ENCODE measurements at regions not wholly inside any gene's neighbourhood (a gene's known extent, or its start where the extent isn't known, plus 50 kb on each side); places are given as distances from the start of the nearest gene placed in this dataset.
A peak's percentile ranks its signal among the peaks of the same experiment; 100 is the strongest.

GRCh38 chr9:1254071-1254470 lies 203.9 kb downstream of the DMRT2 start:
- H3K9me3 ChIP-seq: no peaks in the 10 kb centered on the region
- FAIRE-seq: no peak
- no peaks in the 10 kb centered on the region for H3K36me3 ChIP-seq
- no peaks in the 10 kb centered on the region for H3K27me3 ChIP-seq
- H3K4me3 ChIP-seq: no peak overlapping the region
- WGBS, 2 donors: 80 to 83% methylated on average over 5 of the region's 5 CpGs
- peaks cover 0 to 7% (median 0%) of the 10 kb centered on the region in 3 donors for H3K4me1 ChIP-seq
- ATAC-seq: no peak
- intact Hi-C loops (cut with DNase I): no loop called here
- DNase-seq: no peak
- TF ChIP-seq, protein P1, sequence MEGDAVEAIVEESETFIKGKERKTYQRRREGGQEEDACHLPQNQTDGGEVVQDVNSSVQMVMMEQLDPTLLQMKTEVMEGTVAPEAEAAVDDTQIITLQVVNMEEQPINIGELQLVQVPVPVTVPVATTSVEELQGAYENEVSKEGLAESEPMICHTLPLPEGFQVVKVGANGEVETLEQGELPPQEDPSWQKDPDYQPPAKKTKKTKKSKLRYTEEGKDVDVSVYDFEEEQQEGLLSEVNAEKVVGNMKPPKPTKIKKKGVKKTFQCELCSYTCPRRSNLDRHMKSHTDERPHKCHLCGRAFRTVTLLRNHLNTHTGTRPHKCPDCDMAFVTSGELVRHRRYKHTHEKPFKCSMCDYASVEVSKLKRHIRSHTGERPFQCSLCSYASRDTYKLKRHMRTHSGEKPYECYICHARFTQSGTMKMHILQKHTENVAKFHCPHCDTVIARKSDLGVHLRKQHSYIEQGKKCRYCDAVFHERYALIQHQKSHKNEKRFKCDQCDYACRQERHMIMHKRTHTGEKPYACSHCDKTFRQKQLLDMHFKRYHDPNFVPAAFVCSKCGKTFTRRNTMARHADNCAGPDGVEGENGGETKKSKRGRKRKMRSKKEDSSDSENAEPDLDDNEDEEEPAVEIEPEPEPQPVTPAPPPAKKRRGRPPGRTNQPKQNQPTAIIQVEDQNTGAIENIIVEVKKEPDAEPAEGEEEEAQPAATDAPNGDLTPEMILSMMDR (IDR thresholded peaks at IDR 0.05): no peak
- H3K27ac ChIP-seq: no peak overlapping the region

- intact Hi-C loops (cut with DNase I): no loop called here
- Histone ChIP-seq H3K27me3 (no peaks in the 10 kb centered on the region), H3K36me3 (no peaks in the 10 kb centered on the region), H3K9me3 (no peaks in the 10 kb centered on the region), H3K4me1 (peaks cover 0 to 7% (median 0%) of the 10 kb centered on the region in 3 donors), H3K4me3 (no peak overlapping the region), H3K27ac (no peak overlapping the region)
- DNase-seq (no peak), ATAC-seq (no peak), FAIRE-seq (no peak)
- WGBS, 2 donors: 89 to 91% methylated on average over 6 of the region's 6 CpGs
- TF ChIP-seq, protein P1 (IDR thresholded peaks at IDR 0.05): no peak
These were observed 206.0 kb downstream of the DMRT2 start for GRCh38 chr9:1256178-1256577.

DNA sequence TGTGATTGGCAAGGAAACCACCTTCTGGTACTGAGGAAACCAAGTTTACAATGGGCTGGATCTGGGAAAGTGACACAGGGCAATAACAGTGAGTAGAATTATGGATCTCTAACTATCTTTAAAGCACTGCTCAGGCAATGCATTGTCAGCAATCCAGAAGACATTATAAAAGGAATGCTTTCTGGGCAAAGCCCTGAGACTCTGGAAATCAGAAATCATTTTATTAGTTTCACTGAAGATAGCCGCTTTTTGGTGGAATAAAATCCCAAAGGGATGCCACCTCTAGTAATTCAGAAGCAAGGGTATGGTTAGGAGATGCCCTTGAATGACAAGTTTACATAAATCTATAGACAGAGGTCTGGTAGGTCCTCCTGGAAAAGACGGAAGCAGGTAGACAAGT lies 211.1 kb downstream of the DMRT2 start:
- no peak for DNase-seq
- Histone ChIP-seq H3K9me3 (no peaks in the 10 kb centered on the region), H3K27ac (no peak overlapping the region), H3K4me3 (no peak overlapping the region), H3K36me3 (no peaks in the 10 kb centered on the region), H3K27me3 (no peaks in the 10 kb centered on the region), H3K4me1 (no peaks in the 10 kb centered on the region)
- TF ChIP-seq, protein P1 (IDR thresholded peaks at IDR 0.05): no peak
- FAIRE-seq: no peak
- no peak for ATAC-seq
- intact Hi-C loops (cut with DNase I): no loop called here
- WGBS, 2 donors: 91 to 94% methylated on average over 2 of the region's 2 CpGs

DNA sequence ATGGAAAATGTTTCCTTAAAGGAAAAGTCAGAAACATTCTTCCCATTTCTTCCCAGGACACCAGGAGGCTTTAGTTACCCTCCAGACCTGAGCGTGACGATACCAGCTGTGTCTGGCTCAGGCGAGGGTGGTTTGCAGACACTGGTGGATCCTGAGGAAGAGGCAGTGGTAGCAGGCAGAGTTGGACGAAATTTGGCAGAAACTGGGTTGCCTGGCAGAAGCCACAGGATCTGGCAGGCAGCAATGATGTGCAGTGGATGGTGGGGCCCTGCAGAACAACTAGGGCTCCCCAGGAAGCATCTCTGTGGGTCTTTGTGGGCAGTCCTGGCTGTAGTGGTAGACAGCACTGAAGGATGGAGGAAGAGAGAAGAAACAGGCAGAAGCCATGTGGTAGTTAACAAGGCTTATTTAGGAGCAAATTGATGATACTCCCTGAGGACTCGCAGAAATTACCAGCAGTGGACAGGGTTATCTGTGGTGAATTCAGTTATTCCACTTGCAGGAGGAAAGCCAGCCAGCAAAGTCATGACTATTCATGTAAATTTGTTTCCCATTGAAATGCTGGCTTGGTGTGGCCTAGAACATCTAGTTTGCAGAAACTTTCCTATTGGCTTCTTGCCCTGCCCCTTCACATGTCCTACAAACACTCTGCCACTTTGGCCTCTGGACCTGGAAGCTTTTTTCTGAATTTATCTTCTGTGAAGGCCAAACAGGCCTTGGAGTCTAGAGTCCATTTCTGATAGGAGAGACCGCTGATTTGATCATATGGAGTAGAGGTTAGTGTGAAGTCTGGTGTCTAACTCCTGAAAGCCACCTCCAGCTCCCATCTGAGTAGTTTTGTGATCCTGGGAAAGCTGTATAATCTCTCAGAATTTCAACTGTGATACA lies 212.0 kb downstream of the DMRT2 start:
- TF ChIP-seq, protein P1 (IDR thresholded peaks at IDR 0.05): no peak
- no peaks in the 10 kb centered on the region for H3K4me1 ChIP-seq
- no peak overlapping the region for H3K27ac ChIP-seq
- WGBS, 2 donors: 71 to 78% methylated on average over 6 of the region's 6 CpGs
- no peaks in the 10 kb centered on the region for H3K27me3 ChIP-seq
- no peak for DNase-seq
- no peaks in the 10 kb centered on the region for H3K9me3 ChIP-seq
- ATAC-seq: peak in 2 of 4 donors; percentile 45 to 53
- no peaks in the 10 kb centered on the region for H3K36me3 ChIP-seq
- no peak overlapping the region for H3K4me3 ChIP-seq
- intact Hi-C loops (cut with DNase I): no loop called here
- FAIRE-seq: no peak

GRCh38 chr9:1267141-1267570 lies 217.0 kb downstream of the DMRT2 start:
- peak in 1 of 4 donors; percentile 24 for ATAC-seq
- TF ChIP-seq, protein P1 (IDR thresholded peaks at IDR 0.05): no peak

More at GRCh38 chr9:1267141-1267570, 217.0 kb downstream of the DMRT2 start:
- Histone ChIP-seq H3K4me3 (no peak overlapping the region), H3K27ac (no peak overlapping the region), H3K36me3 (no peaks in the 10 kb centered on the region), H3K27me3 (no peaks in the 10 kb centered on the region), H3K9me3 (no peaks in the 10 kb centered on the region), H3K4me1 (no peaks in the 10 kb centered on the region)
- intact Hi-C loops (cut with DNase I): no loop called here
- DNase-seq (no peak), FAIRE-seq (no peak)
- WGBS, 2 donors: 40 to 46% methylated on average over 3 of the region's 3 CpGs

Data from pancreas (tissue), 10 donors.